ENCODE measurements at regions not wholly inside any gene's neighbourhood (a gene's known extent, or its start where the extent isn't known, plus 50 kb on each side); places are given as distances from the start of the nearest gene placed in this dataset.

DNA sequence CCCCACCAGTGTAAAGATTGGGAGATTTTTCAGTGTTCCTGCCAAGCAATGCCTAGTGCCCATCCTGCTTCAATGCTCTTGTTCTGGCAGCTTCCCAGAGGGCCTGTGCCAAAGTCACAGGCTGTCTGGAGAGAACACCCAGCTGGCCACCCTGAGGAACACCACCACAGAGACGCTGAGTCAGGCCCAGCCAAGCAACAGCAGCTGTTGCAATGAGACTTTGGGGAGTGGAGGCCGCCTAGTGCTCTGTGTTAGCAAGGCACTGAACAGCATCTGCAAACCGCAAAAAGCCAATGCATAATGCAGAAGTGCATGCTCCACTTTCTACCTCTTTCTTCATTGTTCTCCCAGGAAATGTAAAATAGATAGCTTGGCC lies 168.1 kb downstream of the NXPE2 start:
- Histone ChIP-seq H3K79me2 (ENCODE audit: insufficient read depth, low read length) (no peaks in the 10 kb centered on the region), H3K27ac (ENCODE audit: low read depth, low read length) (no peak overlapping the region), H3K36me3 (ENCODE audit: control insufficient read depth in 1 of 2, insufficient read depth in 2 of 2, low read length in 2 of 2) (no peaks in the 10 kb centered on the region), H3K9ac (ENCODE audit: low read length) (no peak overlapping the region), H4K20me1 (ENCODE audit: insufficient read depth) (no peaks in the 10 kb centered on the region), H3K4me2 (ENCODE audit: low read length) (no peak overlapping the region), H3K9me2 (ENCODE audit: insufficient read depth) (no peaks in the 10 kb centered on the region), H3K9me3 (ENCODE audit: control insufficient read depth in 1 of 2, insufficient read depth in 1 of 2, low read depth in 1 of 2, low read length in 2 of 2) (peaks cover 0 to 4% of the 10 kb centered on the region in 2 experiments; a peak in 2 of 4 replicates), H2AFZ (ENCODE audit: low read depth, low read length, poor library complexity, severe bottlenecking) (no peak overlapping the region), H3K4me3 (replicated peaks in 1 of 2; ENCODE audit: low read depth in 1 of 2, low read length in 2 of 2) (no peak overlapping the region), H3K27me3 (ENCODE audit: insufficient read depth, low read length) (no peaks in the 10 kb centered on the region), H3K4me1 (ENCODE audit: control insufficient read depth in 1 of 2, insufficient read depth in 2 of 2, low read length in 2 of 2) (no peaks in the 10 kb centered on the region)
- CTCF ChIA-PET, result no interaction called here
- POLR2A ChIA-PET, result no interaction called here
- BruUV-seq (replicated peaks), result no TSS peak
- ATAC-seq, result no peak
- RAD21 ChIA-PET (ENCODE audit: low non-redundant PET in 1 of 2, low total read pairs in 2 of 2, uncharacterized antibody in 2 of 2, unreplicated experiment in 2 of 2), result no interaction called here
- no peak for DNase-seq (ENCODE audit: low read depth, low spot score)
- no peak for TF ChIP-seq SRF (IDR thresholded peaks at IDR 0.05; ENCODE audit: low read depth)
- TF ChIP-seq CBX3 (IDR thresholded peaks at IDR 0.05; ENCODE audit: low read depth), result no peak
- TF ChIP-seq YY1 (IDR thresholded peaks at IDR 0.05; ENCODE audit: extremely low read depth, insufficient replicate concordance, low read depth, low read length), result no peak
- TF ChIP-seq, protein P1, sequence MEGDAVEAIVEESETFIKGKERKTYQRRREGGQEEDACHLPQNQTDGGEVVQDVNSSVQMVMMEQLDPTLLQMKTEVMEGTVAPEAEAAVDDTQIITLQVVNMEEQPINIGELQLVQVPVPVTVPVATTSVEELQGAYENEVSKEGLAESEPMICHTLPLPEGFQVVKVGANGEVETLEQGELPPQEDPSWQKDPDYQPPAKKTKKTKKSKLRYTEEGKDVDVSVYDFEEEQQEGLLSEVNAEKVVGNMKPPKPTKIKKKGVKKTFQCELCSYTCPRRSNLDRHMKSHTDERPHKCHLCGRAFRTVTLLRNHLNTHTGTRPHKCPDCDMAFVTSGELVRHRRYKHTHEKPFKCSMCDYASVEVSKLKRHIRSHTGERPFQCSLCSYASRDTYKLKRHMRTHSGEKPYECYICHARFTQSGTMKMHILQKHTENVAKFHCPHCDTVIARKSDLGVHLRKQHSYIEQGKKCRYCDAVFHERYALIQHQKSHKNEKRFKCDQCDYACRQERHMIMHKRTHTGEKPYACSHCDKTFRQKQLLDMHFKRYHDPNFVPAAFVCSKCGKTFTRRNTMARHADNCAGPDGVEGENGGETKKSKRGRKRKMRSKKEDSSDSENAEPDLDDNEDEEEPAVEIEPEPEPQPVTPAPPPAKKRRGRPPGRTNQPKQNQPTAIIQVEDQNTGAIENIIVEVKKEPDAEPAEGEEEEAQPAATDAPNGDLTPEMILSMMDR (IDR thresholded peaks at IDR 0.05 in 2 of 3, conservative IDR thresholded peaks at IDR 0.05 in 1 of 3; ENCODE audit: borderline replicate concordance in 1 of 3, insufficient read depth in 1 of 3, low read depth in 2 of 3, low read length in 2 of 3), result no peak
- no peak for TF ChIP-seq FOSL1 (IDR thresholded peaks at IDR 0.05; ENCODE audit: low read depth)
- no peak for TF ChIP-seq ZFX (IDR thresholded peaks at IDR 0.05)
- TF ChIP-seq CEBPB (IDR thresholded peaks at IDR 0.05; ENCODE audit: low read depth), result no peak
- TF ChIP-seq TCF7L2 (IDR thresholded peaks at IDR 0.05; ENCODE audit: borderline replicate concordance, extremely low read depth, insufficient read depth, insufficient read length), result no peak
- no peak for TF ChIP-seq EZH2 (IDR thresholded peaks at IDR 0.05)
- no peak for TF ChIP-seq SIN3A (IDR thresholded peaks at IDR 0.05; ENCODE audit: low read depth)
- TF ChIP-seq JUND (IDR thresholded peaks at IDR 0.05), result no peak
- no peak for TF ChIP-seq ZNF274 (IDR thresholded peaks at IDR 0.05; ENCODE audit: low read depth, low read length)
- no peak for TF ChIP-seq EZH2phosphoT487 (IDR thresholded peaks at IDR 0.05; ENCODE audit: borderline replicate concordance)
- no peak for TF ChIP-seq RAD21 (IDR thresholded peaks at IDR 0.05; ENCODE audit: low read depth)
- TF ChIP-seq POLR2A (IDR thresholded peaks at IDR 0.05; ENCODE audit: borderline replicate concordance, extremely low read depth, insufficient read depth, insufficient read length), result no peak
- TF ChIP-seq, protein P2, sequence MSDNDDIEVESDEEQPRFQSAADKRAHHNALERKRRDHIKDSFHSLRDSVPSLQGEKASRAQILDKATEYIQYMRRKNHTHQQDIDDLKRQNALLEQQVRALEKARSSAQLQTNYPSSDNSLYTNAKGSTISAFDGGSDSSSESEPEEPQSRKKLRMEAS (IDR thresholded peaks at IDR 0.05), result no peak
- intact Hi-C loops (cut with micrococcal nuclease), result no loop called here

Data from HCT116 (cell line).